Esophagus squamous epithelium (tissue), 4 donors: ENCODE measurements at regions not wholly inside any gene's neighbourhood (a gene's known extent, or its start where the extent isn't known, plus 50 kb on each side); places are given as distances from the start of the nearest gene placed in this dataset.

Experiments
- CTCF ChIP-seq, 6 experiments: fragments of 450-650 bp in 4 of 6; fragments of 200-600 bp in 2 of 6; sonication (generic) in 2 of 6; IDR thresholded peaks; one replicate each; pipeline ENCODE4 v1.5.1; 2016 to 2019; ENCODE audit warnings: antibody characterized with exemption in 6 of 6, mild to moderate bottlenecking in 4 of 6, moderate library complexity in 4 of 6
- POLR2A ChIP-seq, 4 donors: fragments of 450-650 bp; IDR thresholded peaks; one replicate each; pipeline ENCODE4 v1.6.1; 2017; ENCODE audit warnings: antibody characterized with exemption in 4 of 4, mild to moderate bottlenecking in 4 of 4, moderate library complexity in 3 of 4

- TF ChIP-seq CTCF (IDR thresholded peaks at IDR 0.05) (no peak), POLR2A (IDR thresholded peaks at IDR 0.05) (no peak)
Observed at GRCh38 chr7:12080006-12080405, 131.1 kb upstream of the TMEM106B start.
